ENCODE measurements at regions not wholly inside any gene's neighbourhood (a gene's known extent, or its start where the extent isn't known, plus 50 kb on each side); places are given as distances from the start of the nearest gene placed in this dataset.

- TF ChIP-seq POLR2AphosphoS5 (IDR thresholded peaks at IDR 0.05; ENCODE audit: low read depth, low read length) (no peak), POU2F2 (IDR thresholded peaks at IDR 0.05; ENCODE audit: low read depth, low read length) (no peak), POLR2A (IDR thresholded peaks at IDR 0.05; ENCODE audit: low read depth, low read length) (no peak), SPI1 (IDR thresholded peaks at IDR 0.05; ENCODE audit: low read depth, low read length) (no peak), TAF1 (IDR thresholded peaks at IDR 0.05; ENCODE audit: low read depth, low read length) (no peak)
Observed at GRCh38 chr3:191644291-191644690, 183.3 kb downstream of the PYDC2 start.

Measured in GM12891 (cell line).